Lower leg skin (tissue), 4 donors: ENCODE measurements at regions not wholly inside any gene's neighbourhood (a gene's known extent, or its start where the extent isn't known, plus 50 kb on each side); places are given as distances from the start of the nearest gene placed in this dataset.
"Not testable (repeated sequence)": the region's sequence is repeated elsewhere in the genome, so short reads cannot be mapped to it uniquely, and the experiment has no call there.

Source experiments
- DNase-seq, 2 donors: peaks; one replicate each; pipeline ENCODE4 v3.0.0-alpha.2; 2019; ENCODE audit warnings: low spot score in 2 of 2
- H3K4me3 ChIP-seq: fragments of 200-600 bp; sonication (generic); 2 replicates; pipeline ENCODE4 v1.5.1; 2017; ENCODE audit warnings: mild to moderate bottlenecking, low read depth; ENCODE audit not compliant: poor library complexity, severe bottlenecking
- CTCF ChIP-seq, 3 donors: fragments of 450-650 bp; IDR thresholded peaks; one replicate each; pipeline ENCODE4 v1.5.1; 2016; ENCODE audit warnings: antibody characterized with exemption in 3 of 3, mild to moderate bottlenecking in 3 of 3, moderate library complexity in 2 of 3
- POLR2A ChIP-seq, 2 donors: fragments of 450-650 bp; IDR thresholded peaks; one replicate each; pipeline ENCODE4 v1.6.1; 2016 to 2017; ENCODE audit warnings: antibody characterized with exemption in 2 of 2, mild to moderate bottlenecking in 1 of 2, moderate library complexity in 1 of 2
- WGBS, 2 donors: methylation state at CpG; one replicate each; pipeline ENCODE4 v1.1.5; 2018; 5-methylcytosine and 5-hydroxymethylcytosine counted together
- intact Hi-C: fragments of 100-400 bp; cut with DNase I; formaldehyde crosslinking; loops from one replicate; pipeline ENCODE4 v1.15.0; 2023; ENCODE audit warnings: low total_unique reads

GRCh38 chr6:164612751-164613150 lies 696.7 kb downstream of the C6orf118 start:
- 74% methylated on average over 3 of the region's 3 CpGs for WGBS, 2 donors
- no peak for TF ChIP-seq CTCF (IDR thresholded peaks at IDR 0.05)
- no peak for TF ChIP-seq POLR2A (IDR thresholded peaks at IDR 0.05)
- no peak overlapping the region for H3K4me3 ChIP-seq
- intact Hi-C loops, result no loop called here
- no peak for DNase-seq

GRCh38 chr6:164610859-164611258 lies 698.5 kb downstream of the C6orf118 start:
- H3K4me3 ChIP-seq, intact Hi-C loops, DNase-seq: not testable (repeated sequence)
- WGBS, 2 donors, result 88 to 89% methylated on average over 15 of the region's 15 CpGs

GRCh38 chr6:164602415-164602814 lies 707.0 kb downstream of the C6orf118 start:
- DNase-seq, intact Hi-C loops: not testable (repeated sequence)
- 90 to 93% methylated on average over 15 of the region's 15 CpGs for WGBS, 2 donors

GRCh38 chr6:164581563-164581962 lies 727.8 kb downstream of the C6orf118 start:
- intact Hi-C loops, result no loop called here
- WGBS, 2 donors, result 59 to 89% methylated on average over 4 of the region's 4 CpGs

More at GRCh38 chr6:164602415-164602814, 707.0 kb downstream of the C6orf118 start:
- not testable (repeated sequence) for H3K4me3 ChIP-seq

DNA sequence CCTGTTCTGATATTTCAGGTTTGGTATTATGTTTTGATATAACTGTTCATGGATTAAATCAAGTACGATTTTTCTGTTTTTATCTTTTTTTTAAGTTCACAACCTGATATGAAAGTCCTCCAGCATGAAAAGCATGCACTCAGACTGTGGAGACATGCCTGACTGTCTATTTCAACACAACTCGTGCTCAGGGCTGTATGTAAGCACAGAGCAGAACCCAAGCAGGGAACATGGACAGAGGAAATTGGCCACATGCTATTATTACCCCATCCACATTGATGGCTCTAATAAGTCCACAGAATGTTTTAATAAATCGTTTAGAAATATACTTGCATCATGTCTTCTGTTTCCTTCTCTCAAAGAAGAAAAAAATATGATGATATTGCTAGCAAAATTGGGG lies 730.4 kb downstream of the C6orf118 start:
- 41 to 46% methylated on average over 3 of the region's 3 CpGs for WGBS, 2 donors
- H3K4me3 ChIP-seq, result no peak overlapping the region
- TF ChIP-seq CTCF (IDR thresholded peaks at IDR 0.05) (no peak), POLR2A (IDR thresholded peaks at IDR 0.05) (no peak)
- DNase-seq, result no peak
- intact Hi-C loops, result no loop called here

More at GRCh38 chr6:164581563-164581962, 727.8 kb downstream of the C6orf118 start:
- no peak for DNase-seq
- TF ChIP-seq CTCF (IDR thresholded peaks at IDR 0.05), result no peak
- TF ChIP-seq POLR2A (IDR thresholded peaks at IDR 0.05), result no peak
- no peak overlapping the region for H3K4me3 ChIP-seq

- no peak overlapping the region for H3K4me3 ChIP-seq
- TF ChIP-seq POLR2A (IDR thresholded peaks at IDR 0.05) (no peak), CTCF (IDR thresholded peaks at IDR 0.05) (no peak)
- 39 to 43% methylated on average over 3 of the region's 3 CpGs for WGBS, 2 donors
- no peak for DNase-seq
- intact Hi-C loops, result no loop called here
Observed at GRCh38 chr6:164578616-164579015, 730.8 kb downstream of the C6orf118 start.

DNA sequence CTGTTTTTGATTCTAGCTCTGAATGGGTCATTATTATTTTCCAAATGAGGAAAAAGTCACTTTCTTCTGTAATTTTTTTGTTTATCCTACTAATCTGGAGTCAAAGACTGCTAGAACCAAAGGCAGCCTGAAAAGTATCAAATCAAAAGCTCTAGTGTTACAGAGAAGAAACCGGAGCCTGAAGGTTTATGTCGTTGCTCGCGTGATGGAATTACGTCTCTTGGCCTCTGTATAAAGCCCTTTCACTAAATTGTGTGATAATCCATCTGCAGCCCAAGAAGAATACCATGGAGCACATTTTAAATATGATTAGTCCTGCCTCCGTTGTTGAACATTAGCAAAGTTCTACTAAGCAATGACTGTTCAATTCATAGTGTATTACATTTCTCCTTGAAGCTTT lies 738.6 kb downstream of the C6orf118 start:
- no peak overlapping the region for H3K4me3 ChIP-seq
- 86 to 92% methylated on average over 6 of the region's 6 CpGs for WGBS, 2 donors
- DNase-seq, result no peak
- TF ChIP-seq CTCF (IDR thresholded peaks at IDR 0.05) (no peak), POLR2A (IDR thresholded peaks at IDR 0.05) (no peak)
- intact Hi-C loops, result no loop called here
